ENCODE measurements at regions not wholly inside any gene's neighbourhood (a gene's known extent, or its start where the extent isn't known, plus 50 kb on each side); places are given as distances from the start of the nearest gene placed in this dataset.

- no peaks in the 10 kb centered on the region for H3K36me3 ChIP-seq
- H3K4me3 ChIP-seq: no peak overlapping the region
- peak overlapping the region; percentile 91 for H3K27ac ChIP-seq
- no peaks in the 10 kb centered on the region for H3K27me3 ChIP-seq
- no peak for DNase-seq (ENCODE audit: low read depth in 1 of 2, low spot score in 1 of 2)
- no peaks in the 10 kb centered on the region for H3K9me3 ChIP-seq (ENCODE audit: low read depth)
- no peak for TF ChIP-seq CTCF (IDR thresholded peaks at IDR 0.05; ENCODE audit: low read depth, low read length)
- H3K4me1 ChIP-seq (ENCODE audit: low read depth): peaks cover 18% of the 10 kb centered on the region
Measured at GRCh38 chr11:69904974-69905535, 85.8 kb upstream of the FGF3 start.

- H3K36me3 ChIP-seq: no peaks in the 10 kb centered on the region
- TF ChIP-seq CTCF (IDR thresholded peaks at IDR 0.05; ENCODE audit: low read depth, low read length): no peak
- peak overlapping the region; percentile 91 for H3K27ac ChIP-seq
- H3K27me3 ChIP-seq: no peaks in the 10 kb centered on the region
- no peaks in the 10 kb centered on the region for H3K9me3 ChIP-seq (ENCODE audit: low read depth)
- H3K4me1 ChIP-seq (ENCODE audit: low read depth): peaks cover 18% of the 10 kb centered on the region
- H3K4me3 ChIP-seq: no peak overlapping the region
- DNase-seq (ENCODE audit: low read depth in 1 of 2, low spot score in 1 of 2): peak in 1 of 2 donors; percentile 66
Measured at GRCh38 chr11:69905611-69906452, 86.6 kb upstream of the FGF3 start.

- Histone ChIP-seq H3K4me1 (ENCODE audit: low read depth) (peaks cover 18% of the 10 kb centered on the region), H3K4me3 (no peak overlapping the region), H3K36me3 (no peaks in the 10 kb centered on the region), H3K9me3 (ENCODE audit: low read depth) (no peaks in the 10 kb centered on the region), H3K27ac (peak overlapping the region; percentile 91), H3K27me3 (no peaks in the 10 kb centered on the region)
- no peak for DNase-seq (ENCODE audit: low read depth in 1 of 2, low spot score in 1 of 2)
- no peak for TF ChIP-seq CTCF (IDR thresholded peaks at IDR 0.05; ENCODE audit: low read depth, low read length)
Measured at GRCh38 chr11:69906453-69906907, 87.3 kb upstream of the FGF3 start.

GRCh38 chr11:69907611-69908010 is 88.4 kb upstream of the FGF3 start:
- no peak for DNase-seq (ENCODE audit: low read depth in 1 of 2, low spot score in 1 of 2)
- Histone ChIP-seq H3K4me3 (no peak overlapping the region), H3K27ac (no peak overlapping the region), H3K9me3 (ENCODE audit: low read depth) (no peaks in the 10 kb centered on the region), H3K27me3 (no peaks in the 10 kb centered on the region), H3K36me3 (no peaks in the 10 kb centered on the region), H3K4me1 (ENCODE audit: low read depth) (peaks cover 18% of the 10 kb centered on the region)
- TF ChIP-seq CTCF (IDR thresholded peaks at IDR 0.05; ENCODE audit: low read depth, low read length): no peak

- no peak overlapping the region for H3K4me3 ChIP-seq
- H3K9me3 ChIP-seq (ENCODE audit: low read depth): no peaks in the 10 kb centered on the region
- peaks cover 18% of the 10 kb centered on the region for H3K4me1 ChIP-seq (ENCODE audit: low read depth)
- TF ChIP-seq CTCF (IDR thresholded peaks at IDR 0.05; ENCODE audit: low read depth, low read length): no peak
- H3K27me3 ChIP-seq: no peaks in the 10 kb centered on the region
- no peak for DNase-seq (ENCODE audit: low read depth in 1 of 2, low spot score in 1 of 2)
- H3K36me3 ChIP-seq: no peaks in the 10 kb centered on the region
- no peak overlapping the region for H3K27ac ChIP-seq
Measured at GRCh38 chr11:69908511-69909220, 89.5 kb upstream of the FGF3 start.
